MCF 10A (cell line): ENCODE measurements at regions not wholly inside any gene's neighbourhood (a gene's known extent, or its start where the extent isn't known, plus 50 kb on each side); places are given as distances from the start of the nearest gene placed in this dataset.
A peak's percentile ranks its signal among the peaks of the same experiment; 100 is the strongest.

ENCODE experiments used
- BruUV-seq: library from RNA; stranded (reverse); fragments of 400-500 nt; replicated peaks from 2 replicates; lab custom pipeline; 2021; lab: Mats Ljungman, UMichigan
- CTCF ChIA-PET: fragments of 300-600 bp; sonication (Branson Sonifier 250); formaldehyde crosslinking; extraction: SDS; loops from one replicate; lab custom pipeline; 2021; ENCODE audit warnings: antibody characterized with exemption, inconsistent platforms; lab: Yijun Ruan, JAX
- POLR2A ChIA-PET: fragments of 300-600, 350-650 bp; sonication (Branson Sonifier 250); formaldehyde crosslinking; extraction: SDS; loops from one replicate; lab custom pipeline; 2020; ENCODE audit warnings: antibody characterized with exemption, inconsistent platforms; lab: Yijun Ruan, JAX
- DNase-seq: peaks from one replicate; pipeline ENCODE4 v3.0.0-alpha.2; 2018; ENCODE audit not compliant: unreplicated experiment
- H3K27ac Mint-ChIP-seq: one replicate; pipeline ENCODE4 v1.8.0; 2022; ENCODE audit warnings: mild to moderate bottlenecking, low read depth, mixed read lengths; ENCODE audit not compliant: unreplicated experiment
- H3K27me3 Mint-ChIP-seq: one replicate; pipeline ENCODE4 v1.8.0; 2022; ENCODE audit warnings: mixed read lengths; ENCODE audit not compliant: insufficient read depth, unreplicated experiment
- H3K36me3 Mint-ChIP-seq: one replicate; pipeline ENCODE4 v1.8.0; 2022; ENCODE audit warnings: mild to moderate bottlenecking, moderate library complexity, mixed read lengths; ENCODE audit not compliant: insufficient read depth, unreplicated experiment
- H3K4me1 Mint-ChIP-seq: one replicate; pipeline ENCODE4 v1.8.0; 2022; ENCODE audit warnings: mixed read lengths; ENCODE audit not compliant: insufficient read depth, unreplicated experiment
- H3K4me3 Mint-ChIP-seq: one replicate; pipeline ENCODE4 v1.8.0; 2022; ENCODE audit warnings: mild to moderate bottlenecking, moderate library complexity, mixed read lengths; ENCODE audit not compliant: unreplicated experiment
- H3K9me3 Mint-ChIP-seq: one replicate; pipeline ENCODE4 v1.8.0; 2022; ENCODE audit warnings: mixed read lengths; ENCODE audit not compliant: unreplicated experiment
- CTCF ChIP-seq: fragments of 200-600 bp; IDR thresholded peaks from one replicate; pipeline ENCODE4 v1.8.0; 2022; ENCODE audit warnings: antibody characterized with exemption, mild to moderate bottlenecking; ENCODE audit not compliant: unreplicated experiment
- intact Hi-C: fragments of 100-400 bp; cut with micrococcal nuclease; formaldehyde crosslinking; loops from 2 replicates; pipeline ENCODE4 v1.14.1; 2022

- Mint-ChIP-seq H3K9me3 (no peaks in the 10 kb centered on the region), H3K4me3 (no peak overlapping the region), H3K27ac (no peak overlapping the region), H3K4me1 (peaks cover 6% of the 10 kb centered on the region), H3K36me3 (no peaks in the 10 kb centered on the region), H3K27me3 (no peaks in the 10 kb centered on the region)
- TF ChIP-seq CTCF = no peak
- no TSS peak for BruUV-seq
- CTCF ChIA-PET = interaction anchor here (0.5 to 18.2 kb wide), 55 partner anchors 9 to 820 kb away, joined by 3 to 492 read pairs (median 5); partner anchors contain the start of gene PCSK1
- POLR2A ChIA-PET = interaction anchor here (0.6 to 2.0 kb wide), 9 partner anchors 28 to 778 kb away, joined by 3 to 16 read pairs (median 3); partner anchors contain the start of gene GLRX
- no peak for DNase-seq
- intact Hi-C loops = loop anchor here (1.0 to 10.0 kb wide), 5 partner anchors 257 to 957 kb away; no protein-coding TSS in a partner anchor
These were observed 61.0 kb upstream of the CAST start for GRCh38 chr5:96601200-96601599.

GRCh38 chr5:96601715-96602244 is 60.4 kb upstream of the CAST start:
- no peak overlapping the region for H3K27ac Mint-ChIP-seq
- intact Hi-C loops = loop anchor here (1.0 to 10.0 kb wide), 5 partner anchors 257 to 957 kb away; no protein-coding TSS in a partner anchor
- TF ChIP-seq CTCF = peak; percentile 65
- POLR2A ChIA-PET = interaction anchor here (0.6 to 2.0 kb wide), 10 partner anchors 11 to 779 kb away, joined by 3 to 16 read pairs (median 3); partner anchors contain the start of gene GLRX
- H3K4me1 Mint-ChIP-seq = peaks cover 6% of the 10 kb centered on the region
- CTCF ChIA-PET = interaction anchor here (0.5 to 18.2 kb wide), 75 partner anchors 8 to 820 kb away, joined by 3 to 492 read pairs (median 4); partner anchors contain the start of gene PCSK1
- no TSS peak for BruUV-seq
- no peak overlapping the region for H3K4me3 Mint-ChIP-seq
- no peaks in the 10 kb centered on the region for H3K36me3 Mint-ChIP-seq
- H3K27me3 Mint-ChIP-seq = no peaks in the 10 kb centered on the region
- no peaks in the 10 kb centered on the region for H3K9me3 Mint-ChIP-seq
- DNase-seq = peak; percentile 86

GRCh38 chr5:96602776-96603175 is 59.4 kb upstream of the CAST start:
- CTCF ChIA-PET = interaction anchor here (0.6 to 18.2 kb wide), 30 partner anchors 9 to 807 kb away, joined by 3 to 492 read pairs (median 6); no protein-coding TSS in a partner anchor
- TF ChIP-seq CTCF = no peak
- POLR2A ChIA-PET = interaction anchor here (0.6 to 1.9 kb wide), 4 partner anchors 29 to 263 kb away, joined by 3 to 9 read pairs (median 4); no protein-coding TSS in a partner anchor
- Mint-ChIP-seq H3K4me3 (no peak overlapping the region), H3K9me3 (no peaks in the 10 kb centered on the region), H3K36me3 (no peaks in the 10 kb centered on the region), H3K27me3 (no peaks in the 10 kb centered on the region), H3K4me1 (peaks cover 6% of the 10 kb centered on the region), H3K27ac (no peak overlapping the region)
- intact Hi-C loops = loop anchor here (5.0 to 10.0 kb wide), 2 partner anchors 378 to 645 kb away; no protein-coding TSS in a partner anchor
- no peak for DNase-seq
- no TSS peak for BruUV-seq

GRCh38 chr5:96605144-96605837 is 56.9 kb upstream of the CAST start:
- intact Hi-C loops = loop anchor here (10.0 kb wide), 1 partner anchor 380 kb away; no protein-coding TSS in a partner anchor
- no peak overlapping the region for H3K27ac Mint-ChIP-seq
- ChIA-PET POLR2A (interaction anchor here (1.4 kb wide), 1 partner anchor 260 kb away, joined by 3 read pairs; no protein-coding TSS in a partner anchor), CTCF (interaction anchor here (0.6 to 18.2 kb wide), 11 partner anchors 9 to 960 kb away, joined by 3 to 492 read pairs (median 4); no protein-coding TSS in a partner anchor)
- TF ChIP-seq CTCF = no peak
- H3K36me3 Mint-ChIP-seq = no peaks in the 10 kb centered on the region
- peaks cover 6% of the 10 kb centered on the region for H3K4me1 Mint-ChIP-seq
- no peaks in the 10 kb centered on the region for H3K27me3 Mint-ChIP-seq
- no peak for DNase-seq
- no peak overlapping the region for H3K4me3 Mint-ChIP-seq
- BruUV-seq = no TSS peak
- H3K9me3 Mint-ChIP-seq = no peaks in the 10 kb centered on the region
